ENCODE measurements at regions not wholly inside any gene's neighbourhood (a gene's known extent, or its start where the extent isn't known, plus 50 kb on each side); places are given as distances from the start of the nearest gene placed in this dataset.
A peak's percentile ranks its signal among the peaks of the same experiment; 100 is the strongest.
"Not testable (repeated sequence)": the region's sequence is repeated elsewhere in the genome, so short reads cannot be mapped to it uniquely, and the experiment has no call there.

DNA sequence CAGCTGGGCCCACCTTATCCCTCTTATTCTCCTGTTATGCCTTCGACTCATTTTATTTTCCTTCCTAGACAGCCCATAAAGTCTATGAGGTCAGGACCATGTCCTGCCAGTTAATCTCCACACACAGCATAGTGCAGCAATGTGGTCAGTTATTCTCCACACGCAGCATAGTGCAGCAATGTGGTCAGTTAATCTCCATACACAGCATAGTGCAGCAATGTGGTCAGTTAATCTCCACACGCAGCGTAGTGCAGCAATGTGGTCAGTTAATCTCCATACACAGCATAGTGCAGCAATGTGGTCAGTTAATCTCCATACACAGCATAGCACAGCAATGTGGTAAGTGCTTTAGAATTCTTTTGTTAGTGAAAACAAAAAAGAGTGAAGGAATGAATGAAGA lies 77.8 kb downstream of the TEX36 start:
- TF ChIP-seq, protein P1, sequence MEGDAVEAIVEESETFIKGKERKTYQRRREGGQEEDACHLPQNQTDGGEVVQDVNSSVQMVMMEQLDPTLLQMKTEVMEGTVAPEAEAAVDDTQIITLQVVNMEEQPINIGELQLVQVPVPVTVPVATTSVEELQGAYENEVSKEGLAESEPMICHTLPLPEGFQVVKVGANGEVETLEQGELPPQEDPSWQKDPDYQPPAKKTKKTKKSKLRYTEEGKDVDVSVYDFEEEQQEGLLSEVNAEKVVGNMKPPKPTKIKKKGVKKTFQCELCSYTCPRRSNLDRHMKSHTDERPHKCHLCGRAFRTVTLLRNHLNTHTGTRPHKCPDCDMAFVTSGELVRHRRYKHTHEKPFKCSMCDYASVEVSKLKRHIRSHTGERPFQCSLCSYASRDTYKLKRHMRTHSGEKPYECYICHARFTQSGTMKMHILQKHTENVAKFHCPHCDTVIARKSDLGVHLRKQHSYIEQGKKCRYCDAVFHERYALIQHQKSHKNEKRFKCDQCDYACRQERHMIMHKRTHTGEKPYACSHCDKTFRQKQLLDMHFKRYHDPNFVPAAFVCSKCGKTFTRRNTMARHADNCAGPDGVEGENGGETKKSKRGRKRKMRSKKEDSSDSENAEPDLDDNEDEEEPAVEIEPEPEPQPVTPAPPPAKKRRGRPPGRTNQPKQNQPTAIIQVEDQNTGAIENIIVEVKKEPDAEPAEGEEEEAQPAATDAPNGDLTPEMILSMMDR (IDR thresholded peaks at IDR 0.05; ENCODE audit: insufficient read depth, low read depth, low read length), result no peak

DNA sequence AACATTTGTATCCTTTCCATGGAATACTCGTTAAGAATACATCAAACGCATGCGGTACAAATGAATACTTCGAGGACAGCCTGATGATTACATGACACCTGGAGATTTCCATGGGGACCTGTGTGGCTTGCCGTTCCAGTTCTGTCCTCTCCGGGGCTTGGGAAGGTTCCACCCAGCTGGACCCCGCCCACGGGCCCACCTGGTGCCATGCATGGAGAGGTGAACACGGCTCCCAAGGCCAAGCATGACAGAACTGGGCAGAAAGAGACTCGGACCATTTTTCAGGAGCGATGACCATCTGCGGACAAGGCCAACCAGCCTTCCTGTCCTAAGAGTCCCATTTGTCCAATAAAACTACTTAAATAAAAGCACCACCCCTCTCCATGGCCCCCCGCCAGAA lies 80.1 kb downstream of the TEX36 start:
- no peak overlapping the region for H3K4me3 ChIP-seq (ENCODE audit: low read depth, low read length)
- no peak for DNase-seq (ENCODE audit: low read depth)
- TF ChIP-seq, protein P1 (IDR thresholded peaks at IDR 0.05; ENCODE audit: insufficient read depth, low read depth, low read length), result no peak

More for the DNA sequence above, 77.8 kb downstream of the TEX36 start:
- H3K4me3 ChIP-seq (ENCODE audit: low read depth, low read length), result no peak overlapping the region
- DNase-seq (ENCODE audit: low read depth), result peak; percentile 82

DNA sequence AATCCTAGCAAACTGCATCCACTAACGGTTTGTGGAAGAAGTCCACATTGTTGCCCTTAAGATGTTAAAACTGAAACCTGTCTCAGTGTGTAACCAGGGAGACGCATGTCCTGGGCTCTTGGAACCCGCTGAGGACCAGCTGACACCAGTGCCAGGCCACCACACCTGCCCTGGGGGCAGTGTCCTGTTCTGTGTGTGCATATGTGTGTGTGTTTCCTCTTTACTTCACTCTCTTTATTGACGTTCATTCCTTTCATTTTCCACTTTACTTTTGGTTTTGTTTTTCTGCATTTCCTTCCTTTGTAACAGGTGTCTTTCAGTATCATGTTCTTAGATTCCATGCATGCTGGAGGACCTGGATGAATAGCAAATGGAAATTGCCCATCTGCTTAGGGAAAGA lies 83.8 kb downstream of the TEX36 start:
- DNase-seq (ENCODE audit: low read depth), result no peak
- TF ChIP-seq, protein P1 (IDR thresholded peaks at IDR 0.05; ENCODE audit: insufficient read depth, low read depth, low read length), result no peak
- no peak overlapping the region for H3K4me3 ChIP-seq (ENCODE audit: low read depth, low read length)

DNA sequence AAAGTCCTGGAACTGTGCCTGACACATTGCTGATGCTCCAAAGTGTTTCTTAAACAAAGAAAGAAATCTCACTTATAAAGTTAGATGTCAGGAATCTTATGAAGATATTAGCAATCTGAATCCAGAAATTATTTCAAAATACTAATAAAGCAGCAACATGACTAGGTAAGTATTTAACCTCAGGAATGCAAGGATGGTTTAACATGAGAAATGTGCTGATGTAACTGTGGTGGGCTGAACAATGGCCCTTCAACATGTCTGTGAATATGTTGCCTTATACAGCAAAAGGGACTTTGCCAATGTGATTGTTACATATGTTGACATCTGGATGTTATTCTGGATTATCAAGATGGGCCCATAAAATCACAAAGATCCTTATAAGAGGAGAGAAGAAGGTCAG lies 87.1 kb downstream of the TEX36 start:
- H3K4me3 ChIP-seq (ENCODE audit: low read depth, low read length), result no peak overlapping the region
- DNase-seq (ENCODE audit: low read depth), result no peak
- TF ChIP-seq, protein P1 (IDR thresholded peaks at IDR 0.05; ENCODE audit: insufficient read depth, low read depth, low read length), result no peak

DNA sequence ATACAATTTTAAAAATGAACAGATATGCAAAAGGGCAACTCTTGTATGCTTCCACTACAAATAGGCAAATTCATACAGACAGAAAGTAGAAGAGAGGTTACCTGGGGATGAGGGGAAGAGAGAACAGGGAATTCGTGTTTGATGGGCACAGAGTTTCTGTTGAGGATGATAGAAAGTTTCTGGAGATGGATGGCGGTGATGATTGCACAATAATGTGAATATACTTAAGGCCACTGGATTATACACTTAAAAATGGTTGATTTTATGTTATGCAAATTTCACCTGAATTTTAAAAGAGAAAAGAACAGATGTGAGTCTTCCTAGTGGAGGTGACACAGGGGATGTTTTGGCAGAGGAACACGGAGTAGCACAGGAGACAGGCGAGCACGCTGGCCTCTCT lies 89.3 kb downstream of the TEX36 start:
- TF ChIP-seq, protein P1 (IDR thresholded peaks at IDR 0.05; ENCODE audit: insufficient read depth, low read depth, low read length), result no peak

DNA sequence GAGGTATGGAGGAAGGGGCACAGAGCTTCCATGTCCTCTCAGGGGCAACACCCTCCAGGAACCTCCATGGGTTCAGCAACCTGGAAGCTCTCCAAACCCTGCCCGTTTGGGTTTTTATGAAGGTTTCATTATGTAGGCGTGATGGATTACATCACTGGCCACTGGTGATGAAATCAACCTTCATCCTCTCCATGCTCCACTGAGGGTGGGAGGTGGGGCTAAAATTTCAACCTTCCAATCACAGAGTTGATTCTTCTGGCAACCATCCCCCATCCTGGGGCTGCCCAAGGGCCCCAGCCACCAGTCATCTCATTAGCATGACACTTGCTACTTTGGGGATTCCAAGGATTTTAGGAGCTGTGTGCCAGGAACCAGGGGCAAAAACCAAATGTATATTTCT lies 90.1 kb downstream of the TEX36 start:
- TF ChIP-seq, protein P1 (IDR thresholded peaks at IDR 0.05; ENCODE audit: insufficient read depth, low read depth, low read length), result no peak
- DNase-seq (ENCODE audit: low read depth), result no peak
- no peak overlapping the region for H3K4me3 ChIP-seq (ENCODE audit: low read depth, low read length)

More for the DNA sequence above, 89.3 kb downstream of the TEX36 start:
- DNase-seq (ENCODE audit: low read depth), result no peak
- no peak overlapping the region for H3K4me3 ChIP-seq (ENCODE audit: low read depth, low read length)

DNA sequence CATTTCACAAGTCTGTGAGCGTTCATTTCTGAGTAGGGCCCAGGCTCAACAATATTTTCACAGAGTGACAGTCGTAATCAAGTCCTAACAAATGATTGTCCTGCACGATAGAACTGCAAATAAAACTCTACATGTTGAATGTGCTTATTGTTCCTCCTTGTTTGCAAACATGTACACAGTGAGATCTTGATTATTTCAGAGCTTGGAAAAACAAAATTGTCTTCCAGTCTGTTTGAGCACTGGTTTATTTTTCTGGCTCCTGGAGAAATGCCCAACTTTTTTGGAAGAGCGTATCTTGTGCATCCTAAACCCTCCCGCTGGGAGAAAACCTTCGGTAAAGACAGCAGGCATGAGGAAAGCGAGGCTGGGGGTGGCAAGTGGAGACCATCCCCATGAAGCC lies 91.1 kb downstream of the TEX36 start:
- no peak overlapping the region for H3K4me3 ChIP-seq (ENCODE audit: low read depth, low read length)
- TF ChIP-seq, protein P1 (IDR thresholded peaks at IDR 0.05; ENCODE audit: insufficient read depth, low read depth, low read length), result no peak
- DNase-seq (ENCODE audit: low read depth), result no peak

DNA sequence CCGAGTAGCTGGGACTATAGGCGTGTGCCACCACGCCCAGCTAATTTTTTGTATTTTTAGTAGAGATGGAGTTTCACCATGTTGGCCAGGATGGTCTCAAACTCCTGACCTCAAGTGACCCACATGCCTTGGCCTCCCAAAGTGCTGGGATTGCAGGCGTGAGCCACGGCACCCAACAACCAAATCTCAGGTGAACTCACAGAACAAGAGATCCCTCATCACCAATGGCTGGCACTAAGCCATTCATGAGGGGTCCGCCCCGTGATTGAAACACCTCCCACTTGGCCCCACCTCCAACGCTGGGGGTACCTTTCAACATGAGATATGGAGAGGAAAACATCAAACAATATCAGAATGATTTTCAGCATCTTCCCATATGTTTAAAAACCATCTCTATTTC lies 94.2 kb downstream of the TEX36 start:
- DNase-seq (ENCODE audit: low read depth); H3K4me3 ChIP-seq (ENCODE audit: low read depth, low read length): not testable (repeated sequence)
